ENCODE measurements at regions not wholly inside any gene's neighbourhood (a gene's known extent, or its start where the extent isn't known, plus 50 kb on each side); places are given as distances from the start of the nearest gene placed in this dataset.
"Not testable (repeated sequence)": the region's sequence is repeated elsewhere in the genome, so short reads cannot be mapped to it uniquely, and the experiment has no call there.

DNA sequence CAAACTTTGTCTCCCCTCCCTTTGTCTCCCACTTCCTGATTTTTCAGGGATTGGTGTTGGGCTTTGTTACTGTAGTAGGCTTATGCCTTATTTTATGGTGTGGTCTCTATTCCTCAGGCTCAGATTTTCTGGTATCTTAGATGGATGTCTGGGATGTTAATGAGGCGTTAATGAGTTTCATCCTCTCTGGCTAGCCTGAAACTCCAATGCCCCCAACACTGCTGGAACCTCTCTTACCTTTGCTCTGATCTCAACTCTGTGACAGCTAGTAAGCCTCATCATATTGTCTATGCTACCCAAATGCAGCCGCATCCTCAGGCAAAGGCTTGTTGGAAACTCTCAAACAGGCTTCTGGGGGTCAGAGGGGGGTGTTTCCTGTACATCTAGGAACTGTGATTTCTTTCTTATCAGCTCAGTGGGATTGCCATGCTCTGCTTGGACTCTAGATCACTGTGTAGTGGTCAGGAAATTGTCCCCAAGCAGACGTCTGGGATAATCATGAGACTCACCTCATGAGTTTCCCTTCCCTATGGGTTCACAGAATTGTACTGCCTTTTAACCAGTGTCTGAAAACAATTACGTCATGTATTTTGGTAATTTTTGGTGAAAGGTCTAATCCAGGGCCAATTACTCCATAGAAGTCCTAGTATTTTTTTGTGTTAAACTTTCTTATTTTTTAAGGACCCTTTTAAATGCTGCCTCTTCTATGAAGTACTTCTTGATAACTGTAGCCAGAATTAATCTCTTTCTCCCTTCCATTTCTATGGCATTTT is 88.8 kb upstream of the TRPC7 start:
- no peak for DNase-seq

- DNase-seq = no peak
These were observed 87.9 kb upstream of the TRPC7 start for GRCh38 chr5:136453199-136453598.

GRCh38 chr5:136447576-136447975 is 82.2 kb upstream of the TRPC7 start:
- DNase-seq = not testable (repeated sequence)

- no peak for DNase-seq
These were observed 81.2 kb upstream of the TRPC7 start for GRCh38 chr5:136446565-136446964.

GRCh38 chr5:136444099-136444498 is 78.8 kb upstream of the TRPC7 start:
- DNase-seq = not testable (repeated sequence)

DNA sequence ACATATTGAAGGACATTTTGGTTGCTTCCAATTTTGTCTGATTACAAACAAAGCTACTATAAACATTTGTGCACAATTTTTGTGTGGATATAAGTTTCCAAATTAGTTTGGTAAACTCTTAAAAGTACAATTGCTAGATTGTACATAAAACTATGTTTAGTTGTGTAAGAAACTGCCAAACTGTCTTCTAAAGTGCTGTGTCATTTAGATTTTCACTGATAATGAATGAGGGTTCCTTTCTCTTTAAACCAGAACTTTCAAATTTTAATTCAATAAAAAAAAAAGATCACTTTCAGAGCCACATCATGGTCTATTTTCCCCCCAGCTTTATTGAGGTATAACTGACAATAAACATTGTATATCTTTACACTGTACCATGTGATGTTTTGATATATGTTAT is 74.0 kb upstream of the TRPC7 start:
- no peak for DNase-seq

GRCh38 chr5:136435946-136436543 is 70.7 kb upstream of the TRPC7 start:
- DNase-seq = no peak

GRCh38 chr5:136434795-136435194 is 69.5 kb upstream of the TRPC7 start:
- DNase-seq = no peak

DNA sequence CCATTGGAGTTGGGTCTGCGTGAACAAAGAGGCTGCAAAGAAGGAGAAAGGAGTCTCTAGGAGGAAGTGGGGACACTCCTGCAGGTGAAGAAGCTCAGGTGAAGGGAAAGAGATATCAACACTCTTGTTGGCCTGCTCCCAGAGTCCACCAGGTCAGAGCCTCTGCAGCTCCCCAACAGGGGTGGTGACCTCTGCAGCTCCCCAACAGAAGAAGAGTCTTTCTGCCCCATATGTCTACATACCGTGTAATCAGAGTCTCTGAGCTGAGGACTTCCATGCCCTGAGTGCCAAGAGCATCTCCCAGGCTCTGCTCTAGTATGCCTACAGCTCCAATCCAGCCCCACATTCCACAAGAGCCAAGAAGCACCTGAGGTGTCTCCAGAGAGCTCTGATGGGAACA is 67.4 kb upstream of the TRPC7 start:
- DNase-seq = no peak

GRCh38 chr5:136430081-136430480 is 64.7 kb upstream of the TRPC7 start:
- no peak for DNase-seq

- DNase-seq = no peak
These were observed 62.1 kb upstream of the TRPC7 start for GRCh38 chr5:136427426-136427825.

GRCh38 chr5:136425921-136426320 is 60.6 kb upstream of the TRPC7 start:
- DNase-seq = no peak

- peak; percentile 28 for DNase-seq
These were observed 59.7 kb upstream of the TRPC7 start for GRCh38 chr5:136424835-136425584.

DNA sequence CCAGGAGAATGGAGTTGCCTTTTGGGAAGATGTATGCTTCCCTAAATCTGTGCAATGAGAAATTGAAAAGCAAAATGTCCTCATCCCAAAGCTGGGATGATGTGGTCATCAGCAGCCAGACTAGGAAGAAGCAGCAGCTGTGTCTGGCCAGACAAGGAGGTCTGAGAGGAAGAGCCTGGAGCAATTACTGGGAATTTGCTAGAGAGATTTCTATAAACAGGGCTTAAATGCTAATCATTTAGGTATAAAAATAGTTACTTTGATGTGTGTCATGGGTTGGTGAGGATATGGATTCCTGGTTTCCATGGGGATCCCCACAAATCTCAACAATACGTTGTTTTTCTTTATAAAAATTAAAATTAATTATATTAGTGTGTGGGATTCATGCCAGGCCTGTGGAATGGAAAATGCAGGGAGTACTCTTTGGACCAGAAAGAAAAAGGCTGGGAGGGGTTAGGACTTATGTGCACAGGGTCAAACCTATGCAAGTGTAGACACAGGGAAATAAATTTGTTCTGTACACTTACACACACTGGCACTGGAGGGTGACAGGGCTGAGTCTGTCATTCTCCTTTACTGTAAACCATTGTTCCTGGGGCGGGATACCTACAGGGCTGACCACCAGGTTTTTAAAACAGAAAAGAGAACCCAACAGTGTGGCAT is 58.7 kb upstream of the TRPC7 start:
- DNase-seq = no peak

DNA sequence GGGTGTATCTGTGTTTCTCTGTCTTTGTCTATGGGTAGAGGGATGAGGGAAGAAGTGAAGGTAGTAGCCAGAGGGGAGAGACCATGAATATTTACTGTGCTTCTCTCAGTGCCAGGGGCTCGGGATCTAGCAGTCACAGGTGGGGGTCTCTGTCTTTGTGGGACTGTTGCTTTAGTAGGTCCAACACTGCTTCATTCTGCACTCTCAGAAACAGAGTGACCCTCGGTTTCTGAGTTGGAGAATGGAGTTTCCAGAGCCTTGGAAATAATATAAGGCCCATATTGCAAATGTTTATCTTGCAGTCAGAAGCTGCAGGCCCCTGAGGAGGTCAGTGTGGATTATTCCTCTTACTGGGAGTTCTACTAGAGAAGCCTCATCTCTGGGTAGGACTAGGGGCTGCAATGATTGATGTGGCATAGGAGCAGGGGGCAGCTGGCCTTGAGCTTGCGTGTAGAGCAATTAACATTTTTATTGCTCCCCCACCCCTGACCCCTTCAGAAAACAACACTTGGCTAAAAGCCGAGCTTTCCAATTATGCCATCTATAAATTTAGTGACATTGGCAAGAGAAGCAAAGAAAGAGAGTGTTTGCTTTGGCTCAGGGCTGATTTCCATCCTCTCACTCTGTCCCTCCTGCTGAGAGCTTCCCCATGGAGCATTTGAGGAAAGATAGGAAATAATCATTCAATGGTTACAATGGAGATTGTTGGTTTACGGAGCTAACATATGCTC is 55.0 kb upstream of the TRPC7 start:
- peak; percentile 68 for DNase-seq

DNA sequence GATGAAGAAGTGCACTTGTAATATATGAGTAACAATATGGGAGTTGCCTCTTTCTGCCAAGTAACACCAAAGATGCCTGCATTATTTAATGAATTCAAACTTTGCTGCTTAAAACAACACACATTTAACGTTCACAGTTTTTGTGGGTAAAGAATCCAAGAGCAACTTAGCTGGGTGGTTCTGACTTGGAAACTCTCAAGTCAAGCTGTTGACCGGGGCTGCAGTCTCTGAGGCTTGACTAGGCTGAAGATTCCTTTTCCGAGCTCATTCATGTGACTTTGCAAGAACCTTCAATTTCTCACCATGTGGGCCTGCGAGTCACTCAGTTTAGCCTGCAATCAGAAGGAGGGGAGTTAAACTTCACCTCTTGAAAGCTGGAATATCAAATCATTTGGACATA is 53.0 kb upstream of the TRPC7 start:
- no peak for DNase-seq
